BJ (cell line): ENCODE measurements at regions not wholly inside any gene's neighbourhood (a gene's known extent, or its start where the extent isn't known, plus 50 kb on each side); places are given as distances from the start of the nearest gene placed in this dataset.

ENCODE experiments used
- CTCF ChIA-PET: fragments of 350-600 bp; formaldehyde crosslinking; extraction: SDS; loops from one replicate; lab custom pipeline; 2021; ENCODE audit warnings: antibody characterized with exemption, inconsistent platforms; lab: Yijun Ruan, JAX
- POLR2A ChIA-PET: fragments of 300-600 bp; sonication (Branson Sonifier 250); formaldehyde crosslinking; extraction: SDS; loops from one replicate; lab custom pipeline; 2021; ENCODE audit warnings: antibody characterized with exemption; lab: Charles Lee
- DNase-seq: peaks from one replicate; pipeline ENCODE4 v3.0.0-alpha.2; 2011; ENCODE audit warnings: low read depth
- H3K27me3 ChIP-seq: 2 replicates; pipeline ENCODE4 v1.6.0; 2011; ENCODE audit warnings: low read length; ENCODE audit not compliant: control insufficient read depth, insufficient read depth
- H3K36me3 ChIP-seq: 2 replicates; pipeline ENCODE4 v1.5.1; 2011; ENCODE audit warnings: low read length; ENCODE audit not compliant: control insufficient read depth, insufficient read depth
- H3K4me3 ChIP-seq: 2 replicates; pipeline ENCODE4 v1.5.1; 2011; ENCODE audit warnings: low read depth, mild to moderate bottlenecking, control low read depth, low read length
- CTCF ChIP-seq: IDR thresholded peaks from 2 replicates; pipeline ENCODE4 v1.5.1; 2011; ENCODE audit warnings: low read depth, mild to moderate bottlenecking, control low read depth, inconsistent platforms, low read length, moderate library complexity; ENCODE audit not compliant: insufficient read depth

GRCh38 chr1:103469801-103470200 is 55.7 kb upstream of the RNPC3 start:
- ChIA-PET POLR2A (no interaction called here), CTCF (interaction anchor here (1.1 kb wide), 2 partner anchors 9 to 13 kb away, joined by 3 read pairs; no protein-coding TSS in a partner anchor)
- H3K27me3 ChIP-seq: no peaks in the 10 kb centered on the region
- no peaks in the 10 kb centered on the region for H3K36me3 ChIP-seq
- DNase-seq: no peak
- no peak overlapping the region for H3K4me3 ChIP-seq
- no peak for TF ChIP-seq CTCF

GRCh38 chr1:103467100-103467499 is 58.4 kb upstream of the RNPC3 start:
- DNase-seq: no peak
- no peak for TF ChIP-seq CTCF
- ChIA-PET CTCF (no interaction called here), POLR2A (no interaction called here)
- Histone ChIP-seq H3K4me3 (no peak overlapping the region), H3K36me3 (no peaks in the 10 kb centered on the region), H3K27me3 (no peaks in the 10 kb centered on the region)

- DNase-seq: no peak
These were observed 64.1 kb upstream of the RNPC3 start for GRCh38 chr1:103461161-103462105.

DNA sequence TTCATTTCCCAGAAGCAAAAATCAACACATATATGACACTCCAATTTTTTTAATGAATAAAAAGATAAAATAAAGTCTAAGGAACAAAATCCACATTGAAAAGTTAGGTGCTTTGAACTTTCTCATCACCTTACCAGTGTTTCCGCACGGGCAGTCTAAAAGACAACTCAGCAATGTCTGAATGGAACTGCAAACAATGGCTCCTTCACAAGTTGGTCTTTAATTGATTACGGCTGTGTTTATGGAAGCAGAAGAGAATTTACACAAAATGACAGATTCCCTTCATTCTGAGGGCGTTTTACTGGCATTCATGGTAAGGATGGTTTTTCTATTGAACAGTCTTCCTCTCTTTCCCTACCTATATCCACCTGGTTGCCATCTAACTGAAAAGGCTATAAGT is 65.0 kb upstream of the RNPC3 start:
- H3K4me3 ChIP-seq: no peak overlapping the region
- DNase-seq: no peak

More at GRCh38 chr1:103461161-103462105, 64.1 kb upstream of the RNPC3 start:
- ChIA-PET CTCF (interaction anchor here (0.5 to 2.0 kb wide), 15 partner anchors 8 to 1027 kb away, joined by 3 to 47 read pairs (median 3); partner anchors contain the start of gene COL11A1), POLR2A (no interaction called here)
- TF ChIP-seq CTCF: peak; percentile 55
- Histone ChIP-seq H3K4me3 (no peak overlapping the region), H3K36me3 (no peaks in the 10 kb centered on the region), H3K27me3 (no peaks in the 10 kb centered on the region)

More for the DNA sequence above, 65.0 kb upstream of the RNPC3 start:
- H3K27me3 ChIP-seq: no peaks in the 10 kb centered on the region
- POLR2A ChIA-PET: no interaction called here
- CTCF ChIA-PET: interaction anchor here (0.6 to 2.0 kb wide), 7 partner anchors 40 to 490 kb away, joined by 3 to 47 read pairs (median 6); partner anchors contain the start of gene COL11A1
- H3K36me3 ChIP-seq: no peaks in the 10 kb centered on the region
- TF ChIP-seq CTCF: no peak
